B cell (primary cell): ENCODE measurements at regions not wholly inside any gene's neighbourhood (a gene's known extent, or its start where the extent isn't known, plus 50 kb on each side); places are given as distances from the start of the nearest gene placed in this dataset.

ENCODE experiments used
- EZH2 ChIP-seq: IDR thresholded peaks from 2 replicates; pipeline ENCODE4 v1.6.1; 2012; ENCODE audit warnings: borderline replicate concordance, low read depth, mild to moderate bottlenecking, moderate library complexity, low read length; ENCODE audit not compliant: insufficient read depth, poor library complexity, severe bottlenecking
- TF ChIP-seq, protein P1 (sequence below): fragments of 200-600 bp; IDR thresholded peaks from one replicate; pipeline ENCODE4 v1.8.0; 2022; ENCODE audit warnings: antibody characterized with exemption, mild to moderate bottlenecking

DNA sequence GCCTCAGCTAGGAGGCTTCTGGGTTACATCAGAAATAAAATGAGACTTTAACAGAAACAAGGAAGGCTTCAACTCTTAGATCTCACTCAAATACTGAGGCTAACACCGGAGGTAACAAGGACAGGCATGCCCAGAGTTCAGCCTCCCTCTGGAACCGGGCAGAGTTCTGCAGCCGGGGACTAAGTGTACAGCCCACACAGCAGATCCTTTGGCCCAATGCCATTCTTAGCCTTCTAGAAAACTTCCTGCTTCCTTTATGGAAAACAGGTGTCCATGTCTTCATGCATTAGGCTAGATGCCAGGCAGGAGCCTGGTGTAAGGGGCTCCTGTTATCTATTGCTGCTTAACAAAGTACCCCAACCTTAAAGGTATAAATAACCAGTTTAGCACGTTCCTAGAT lies 369.7 kb downstream of the BCOR start:
- TF ChIP-seq, protein P1, sequence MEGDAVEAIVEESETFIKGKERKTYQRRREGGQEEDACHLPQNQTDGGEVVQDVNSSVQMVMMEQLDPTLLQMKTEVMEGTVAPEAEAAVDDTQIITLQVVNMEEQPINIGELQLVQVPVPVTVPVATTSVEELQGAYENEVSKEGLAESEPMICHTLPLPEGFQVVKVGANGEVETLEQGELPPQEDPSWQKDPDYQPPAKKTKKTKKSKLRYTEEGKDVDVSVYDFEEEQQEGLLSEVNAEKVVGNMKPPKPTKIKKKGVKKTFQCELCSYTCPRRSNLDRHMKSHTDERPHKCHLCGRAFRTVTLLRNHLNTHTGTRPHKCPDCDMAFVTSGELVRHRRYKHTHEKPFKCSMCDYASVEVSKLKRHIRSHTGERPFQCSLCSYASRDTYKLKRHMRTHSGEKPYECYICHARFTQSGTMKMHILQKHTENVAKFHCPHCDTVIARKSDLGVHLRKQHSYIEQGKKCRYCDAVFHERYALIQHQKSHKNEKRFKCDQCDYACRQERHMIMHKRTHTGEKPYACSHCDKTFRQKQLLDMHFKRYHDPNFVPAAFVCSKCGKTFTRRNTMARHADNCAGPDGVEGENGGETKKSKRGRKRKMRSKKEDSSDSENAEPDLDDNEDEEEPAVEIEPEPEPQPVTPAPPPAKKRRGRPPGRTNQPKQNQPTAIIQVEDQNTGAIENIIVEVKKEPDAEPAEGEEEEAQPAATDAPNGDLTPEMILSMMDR, result no peak
- no peak for TF ChIP-seq EZH2
